ENCODE measurements at regions not wholly inside any gene's neighbourhood (a gene's known extent, or its start where the extent isn't known, plus 50 kb on each side); places are given as distances from the start of the nearest gene placed in this dataset.

- H3K9me3 ChIP-seq (ENCODE audit: control insufficient read depth, insufficient read depth, low read length), result peaks cover 19% of the 10 kb centered on the region
- H3K56ac ChIP-seq (ENCODE audit: extremely low read depth, insufficient read depth, low read length), result no peak overlapping the region
- H3K14ac ChIP-seq (replicated peaks; ENCODE audit: low read depth, low read length), result no peak overlapping the region
- intact Hi-C loops (cut with micrococcal nuclease) (no loop called here), dilution Hi-C loops (cut with HindIII; ENCODE audit: low sequenced_read_pairs, unreplicated experiment) (no loop called here), in situ Hi-C loops (cut with MboI; ENCODE audit: low sequenced_read_pairs) (no loop called here)
- no TSS peak for BruUV-seq (replicated peaks)
- no peak overlapping the region for H3K9ac ChIP-seq (ENCODE audit: low read depth, low read length)
- H3K4me1 ChIP-seq (ENCODE audit: control insufficient read depth, insufficient read depth, low read length), result no peaks in the 10 kb centered on the region
- H3K27ac ChIP-seq (ENCODE audit: insufficient read depth, low read length), result no peak overlapping the region
- no peak for DNase-seq
- ChIA-PET POLR2A (ENCODE audit: unreplicated experiment) (no interaction called here), CTCF (interaction anchor here (0.6 to 1.1 kb wide), 2 partner anchors 10 to 17 kb away, joined by 3 read pairs; no protein-coding TSS in a partner anchor)
- H4K20me1 ChIP-seq (ENCODE audit: insufficient read depth, low read length), result no peaks in the 10 kb centered on the region
- H2AFZ ChIP-seq (replicated peaks; ENCODE audit: low read length, poor library complexity), result no peak overlapping the region
- H3K9me1 ChIP-seq (ENCODE audit: insufficient read depth, low read length), result no peaks in the 10 kb centered on the region
- no peak overlapping the region for H2AK9ac ChIP-seq (replicated peaks; ENCODE audit: low read depth, low read length, poor library complexity)
- H4K5ac ChIP-seq (ENCODE audit: low read depth, low read length), result no peak overlapping the region
- no peak overlapping the region for H2BK120ac ChIP-seq (ENCODE audit: low read depth, low read length)
- WGBS, 2 experiments (ENCODE audit: extremely low coverage in 2 of 2, insufficient read length in 1 of 2), result no CpG with 5 or more reads among the region's 4 CpGs
- H3K4me2 ChIP-seq (ENCODE audit: low read depth, low read length), result no peak overlapping the region
- no peak overlapping the region for H2AK5ac ChIP-seq (ENCODE audit: low read depth, low read length)
- H3K23ac ChIP-seq (ENCODE audit: low read depth, low read length), result no peak overlapping the region
- H3K79me1 ChIP-seq (ENCODE audit: low read depth in 1 of 2, low read length in 2 of 2), result no peaks in the 10 kb centered on the region
- H4K91ac ChIP-seq (ENCODE audit: insufficient read depth, low read depth, low read length), result no peak overlapping the region
- no peak overlapping the region for H2BK15ac ChIP-seq (ENCODE audit: low read depth, low read length)
- TF ChIP-seq MXI1 (IDR thresholded peaks at IDR 0.05; ENCODE audit: borderline replicate concordance, low read depth, low read length), result no peak
- TF ChIP-seq, protein P1, sequence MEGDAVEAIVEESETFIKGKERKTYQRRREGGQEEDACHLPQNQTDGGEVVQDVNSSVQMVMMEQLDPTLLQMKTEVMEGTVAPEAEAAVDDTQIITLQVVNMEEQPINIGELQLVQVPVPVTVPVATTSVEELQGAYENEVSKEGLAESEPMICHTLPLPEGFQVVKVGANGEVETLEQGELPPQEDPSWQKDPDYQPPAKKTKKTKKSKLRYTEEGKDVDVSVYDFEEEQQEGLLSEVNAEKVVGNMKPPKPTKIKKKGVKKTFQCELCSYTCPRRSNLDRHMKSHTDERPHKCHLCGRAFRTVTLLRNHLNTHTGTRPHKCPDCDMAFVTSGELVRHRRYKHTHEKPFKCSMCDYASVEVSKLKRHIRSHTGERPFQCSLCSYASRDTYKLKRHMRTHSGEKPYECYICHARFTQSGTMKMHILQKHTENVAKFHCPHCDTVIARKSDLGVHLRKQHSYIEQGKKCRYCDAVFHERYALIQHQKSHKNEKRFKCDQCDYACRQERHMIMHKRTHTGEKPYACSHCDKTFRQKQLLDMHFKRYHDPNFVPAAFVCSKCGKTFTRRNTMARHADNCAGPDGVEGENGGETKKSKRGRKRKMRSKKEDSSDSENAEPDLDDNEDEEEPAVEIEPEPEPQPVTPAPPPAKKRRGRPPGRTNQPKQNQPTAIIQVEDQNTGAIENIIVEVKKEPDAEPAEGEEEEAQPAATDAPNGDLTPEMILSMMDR (conservative IDR thresholded peaks at IDR 0.05; ENCODE audit: low read depth, low read length), result no peak
- no peak for TF ChIP-seq MAZ (IDR thresholded peaks at IDR 0.05; ENCODE audit: borderline replicate concordance, low read depth, low read length)
- TF ChIP-seq, protein P2, sequence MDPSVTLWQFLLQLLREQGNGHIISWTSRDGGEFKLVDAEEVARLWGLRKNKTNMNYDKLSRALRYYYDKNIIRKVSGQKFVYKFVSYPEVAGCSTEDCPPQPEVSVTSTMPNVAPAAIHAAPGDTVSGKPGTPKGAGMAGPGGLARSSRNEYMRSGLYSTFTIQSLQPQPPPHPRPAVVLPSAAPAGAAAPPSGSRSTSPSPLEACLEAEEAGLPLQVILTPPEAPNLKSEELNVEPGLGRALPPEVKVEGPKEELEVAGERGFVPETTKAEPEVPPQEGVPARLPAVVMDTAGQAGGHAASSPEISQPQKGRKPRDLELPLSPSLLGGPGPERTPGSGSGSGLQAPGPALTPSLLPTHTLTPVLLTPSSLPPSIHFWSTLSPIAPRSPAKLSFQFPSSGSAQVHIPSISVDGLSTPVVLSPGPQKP (IDR thresholded peaks at IDR 0.05; ENCODE audit: borderline replicate concordance, low read depth, low read length), result no peak
- no peak for TF ChIP-seq RFX5 (IDR thresholded peaks at IDR 0.05; ENCODE audit: low read depth, low read length)
- TF ChIP-seq RCOR1 (IDR thresholded peaks at IDR 0.05; ENCODE audit: insufficient replicate concordance, low read length), result no peak
- TF ChIP-seq MAFK (IDR thresholded peaks at IDR 0.05; ENCODE audit: low read depth, low read length), result no peak
- TF ChIP-seq POLR2A (IDR thresholded peaks at IDR 0.05; ENCODE audit: low read depth, low read length), result no peak
- no peak for TF ChIP-seq RAD21 (IDR thresholded peaks at IDR 0.05; ENCODE audit: low read length)
- TF ChIP-seq BHLHE40 (IDR thresholded peaks at IDR 0.05; ENCODE audit: low read depth, low read length), result no peak
- no peak for TF ChIP-seq SMC3 (IDR thresholded peaks at IDR 0.05; ENCODE audit: low read depth, low read length)
- no peak for TF ChIP-seq CHD1 (IDR thresholded peaks at IDR 0.05; ENCODE audit: low read depth, low read length)
- no peak for TF ChIP-seq FOS (IDR thresholded peaks at IDR 0.05; ENCODE audit: low read depth, low read length)
- TF ChIP-seq CEBPB (IDR thresholded peaks at IDR 0.05; ENCODE audit: low read depth, low read length), result no peak
- TF ChIP-seq NFE2L2 (IDR thresholded peaks at IDR 0.05; ENCODE audit: low read depth, low read length), result no peak
- TF ChIP-seq, protein P3, sequence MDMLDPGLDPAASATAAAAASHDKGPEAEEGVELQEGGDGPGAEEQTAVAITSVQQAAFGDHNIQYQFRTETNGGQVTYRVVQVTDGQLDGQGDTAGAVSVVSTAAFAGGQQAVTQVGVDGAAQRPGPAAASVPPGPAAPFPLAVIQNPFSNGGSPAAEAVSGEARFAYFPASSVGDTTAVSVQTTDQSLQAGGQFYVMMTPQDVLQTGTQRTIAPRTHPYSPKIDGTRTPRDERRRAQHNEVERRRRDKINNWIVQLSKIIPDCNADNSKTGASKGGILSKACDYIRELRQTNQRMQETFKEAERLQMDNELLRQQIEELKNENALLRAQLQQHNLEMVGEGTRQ (IDR thresholded peaks at IDR 0.05; ENCODE audit: low read depth, low read length), result no peak
- H3K36me3 ChIP-seq (ENCODE audit: control insufficient read depth, insufficient read depth, low read length), result no peaks in the 10 kb centered on the region
- H3K27me3 ChIP-seq (ENCODE audit: control insufficient read depth, insufficient read depth, low read length), result no peaks in the 10 kb centered on the region
- no peak overlapping the region for H3K4ac ChIP-seq (ENCODE audit: low read depth, low read length)
- H2BK20ac ChIP-seq (ENCODE audit: low read depth, low read length), result no peak overlapping the region
- ATAC-seq (ENCODE audit: low read depth), result no peak
- H3K4me3 ChIP-seq (ENCODE audit: insufficient read depth, low read depth, low read length), result no peak overlapping the region
- no peak overlapping the region for H2BK5ac ChIP-seq (ENCODE audit: low read depth, low read length, poor library complexity, severe bottlenecking)
- no peak overlapping the region for H3K18ac ChIP-seq (ENCODE audit: low read depth, low read length)
- no peak overlapping the region for H4K8ac ChIP-seq (ENCODE audit: low read depth in 2 of 2, low read length in 2 of 2)
Measured at GRCh38 chr15:93865586-93865985, 365.8 kb upstream of the MCTP2 start.
